ENCODE measurements at regions not wholly inside any gene's neighbourhood (a gene's known extent, or its start where the extent isn't known, plus 50 kb on each side); places are given as distances from the start of the nearest gene placed in this dataset.

DNA sequence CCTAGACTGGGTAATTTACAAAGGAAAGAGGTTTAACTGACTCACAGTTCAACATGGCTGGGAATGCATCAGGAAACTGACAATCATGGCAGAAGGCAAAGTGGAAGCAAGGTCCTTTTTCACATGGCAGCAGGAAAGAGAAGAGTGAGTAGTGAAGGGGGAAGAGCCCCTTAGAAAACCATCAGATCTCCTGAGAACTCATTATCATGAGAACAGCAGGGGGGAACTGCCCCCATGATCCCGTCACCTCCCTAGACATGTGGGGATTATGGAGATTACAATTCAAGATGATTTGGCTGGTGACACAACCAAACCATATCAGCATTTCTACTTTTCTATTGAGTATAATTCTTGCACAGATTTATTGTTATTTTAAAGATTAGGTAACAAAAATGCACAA is 822.1 kb upstream of the FLRT2 start:
- no peak for DNase-seq (ENCODE audit: low read depth in 4 of 4, low spot score in 3 of 4)

DNA sequence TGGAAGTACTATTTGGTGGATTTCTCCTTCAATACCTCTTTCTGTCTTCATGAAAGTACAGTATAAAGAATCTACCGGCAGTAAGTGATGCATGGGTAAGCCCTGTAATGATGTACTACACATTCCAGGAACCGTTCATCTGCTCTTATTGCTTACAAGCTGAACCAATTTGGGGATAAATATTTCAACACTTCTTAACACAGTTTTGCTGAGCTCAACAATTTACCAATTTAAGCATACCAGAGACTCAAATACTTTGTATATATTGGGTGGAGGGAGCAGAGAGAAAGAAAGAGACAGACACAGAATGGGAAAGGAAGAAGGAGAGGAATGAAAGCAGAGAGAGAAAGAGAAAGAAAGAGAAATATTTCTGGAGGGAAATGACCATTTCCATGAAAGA is 821.1 kb upstream of the FLRT2 start:
- DNase-seq (ENCODE audit: low read depth in 4 of 4, low spot score in 3 of 4), result no peak

DNA sequence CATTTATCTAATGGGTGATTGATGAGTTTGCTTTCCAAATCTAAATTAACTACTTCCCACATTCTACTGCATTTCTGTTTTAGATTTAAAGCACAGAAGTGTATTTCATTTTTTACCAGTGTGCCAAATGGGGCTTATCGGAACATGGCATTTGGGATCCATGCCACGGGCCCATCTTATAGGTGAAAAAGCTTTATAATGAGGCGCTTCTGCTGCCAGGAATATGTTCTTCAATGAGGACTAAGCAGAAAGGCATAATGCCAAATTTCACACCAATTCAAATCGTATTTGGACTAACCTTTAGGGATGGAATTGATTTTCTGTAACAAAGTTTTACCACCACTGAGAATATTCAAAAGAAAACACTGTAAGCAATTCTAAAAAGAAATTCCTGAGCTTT is 803.5 kb upstream of the FLRT2 start:
- no peak for DNase-seq (ENCODE audit: low read depth in 4 of 4, low spot score in 3 of 4)

DNA sequence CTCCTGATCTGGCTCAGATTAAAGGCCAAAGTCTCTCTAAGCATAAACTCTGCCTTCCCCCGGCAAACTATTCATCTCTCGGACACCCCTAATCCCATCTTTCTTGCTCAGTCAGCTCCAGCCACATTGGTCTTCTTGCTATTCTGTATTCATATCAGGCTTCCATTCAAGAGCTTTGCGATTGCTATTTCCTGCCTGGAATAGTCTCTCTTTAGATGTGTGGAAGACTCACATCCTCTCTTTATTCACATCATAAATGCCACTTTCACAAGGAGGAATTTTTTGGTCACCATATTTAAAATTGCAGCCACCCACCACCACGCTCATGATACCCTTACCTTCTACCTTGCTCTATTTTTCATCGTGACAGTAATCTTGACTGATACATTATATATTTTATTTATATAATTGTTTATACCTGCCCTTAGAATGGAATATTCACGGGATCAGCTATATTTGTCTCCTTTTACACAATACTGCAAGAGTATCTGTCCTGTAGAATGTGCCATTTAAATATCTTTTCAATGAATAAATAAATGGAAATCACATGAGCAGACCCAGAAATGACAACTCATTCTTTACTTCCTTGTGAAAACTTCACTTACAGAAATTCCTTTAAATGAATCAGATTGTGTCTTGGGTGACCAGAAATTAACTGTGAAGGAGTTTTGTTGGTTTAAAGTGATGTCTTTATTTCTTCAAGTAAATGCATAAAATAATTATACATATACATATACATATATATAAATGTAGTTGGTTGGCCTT is 780.6 kb upstream of the FLRT2 start:
- DNase-seq (ENCODE audit: low read depth in 4 of 4, low spot score in 3 of 4), result no peak

- no peak for DNase-seq (ENCODE audit: low read depth in 4 of 4, low spot score in 3 of 4)
Observed at GRCh38 chr14:84750284-84750683, 779.7 kb upstream of the FLRT2 start.

GRCh38 chr14:84750763-84751554 is 779.0 kb upstream of the FLRT2 start:
- no peak for DNase-seq (ENCODE audit: low read depth in 4 of 4, low spot score in 3 of 4)

GRCh38 chr14:84751745-84752144 is 778.2 kb upstream of the FLRT2 start:
- no peak for DNase-seq (ENCODE audit: low read depth in 4 of 4, low spot score in 3 of 4)

GRCh38 chr14:84760489-84761126 is 769.3 kb upstream of the FLRT2 start:
- no peak for DNase-seq (ENCODE audit: low read depth in 4 of 4, low spot score in 3 of 4)

- no peak for DNase-seq (ENCODE audit: low read depth in 4 of 4, low spot score in 3 of 4)
Observed at GRCh38 chr14:84767434-84767833, 762.5 kb upstream of the FLRT2 start.

GRCh38 chr14:84770030-84770429 is 759.9 kb upstream of the FLRT2 start:
- DNase-seq (ENCODE audit: low read depth in 4 of 4, low spot score in 3 of 4), result no peak

DNA sequence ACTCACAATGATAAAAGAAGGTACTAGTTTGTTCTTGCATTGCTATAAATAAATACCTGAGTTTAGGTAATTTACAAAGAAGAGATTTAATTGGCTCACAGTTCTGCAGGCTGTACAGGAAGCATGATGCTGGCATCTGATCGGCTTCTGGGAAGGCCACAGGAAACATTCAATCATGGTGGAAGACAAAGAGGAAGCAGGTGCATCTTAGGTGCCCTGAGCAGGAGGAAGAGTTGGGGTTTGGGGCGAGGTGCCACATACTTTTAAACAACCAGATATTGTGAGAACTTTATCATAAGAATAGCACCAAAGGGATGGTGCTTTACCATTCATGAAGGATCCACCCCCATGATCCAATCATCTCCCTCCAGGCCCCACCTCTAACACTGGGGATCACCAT is 752.6 kb upstream of the FLRT2 start:
- DNase-seq (ENCODE audit: low read depth in 4 of 4, low spot score in 3 of 4), result no peak

- no peak for DNase-seq (ENCODE audit: low read depth in 4 of 4, low spot score in 3 of 4)
Observed at GRCh38 chr14:84782902-84783301, 747.0 kb upstream of the FLRT2 start.

- DNase-seq (ENCODE audit: low read depth in 4 of 4, low spot score in 3 of 4), result no peak
Observed at GRCh38 chr14:84783511-84783910, 746.4 kb upstream of the FLRT2 start.

DNA sequence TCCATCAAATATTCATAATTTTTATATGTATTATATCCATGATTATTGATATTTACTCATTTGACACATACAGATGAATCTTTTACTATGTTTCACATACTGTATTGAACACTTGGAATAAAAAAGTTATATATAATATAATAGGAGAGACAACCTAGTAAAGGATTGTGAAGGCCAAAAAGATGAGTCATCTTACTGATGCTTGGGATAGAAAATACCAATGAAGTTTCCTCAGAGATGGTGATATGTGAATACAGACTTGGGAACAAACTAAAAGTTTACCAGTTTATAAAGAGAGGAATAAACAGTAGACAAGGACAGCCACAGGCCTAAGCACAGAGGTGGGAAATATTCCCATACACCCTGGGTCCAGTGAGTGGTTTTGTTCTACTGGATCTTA is 743.9 kb upstream of the FLRT2 start:
- DNase-seq (ENCODE audit: low read depth in 4 of 4, low spot score in 3 of 4), result no peak

DNA sequence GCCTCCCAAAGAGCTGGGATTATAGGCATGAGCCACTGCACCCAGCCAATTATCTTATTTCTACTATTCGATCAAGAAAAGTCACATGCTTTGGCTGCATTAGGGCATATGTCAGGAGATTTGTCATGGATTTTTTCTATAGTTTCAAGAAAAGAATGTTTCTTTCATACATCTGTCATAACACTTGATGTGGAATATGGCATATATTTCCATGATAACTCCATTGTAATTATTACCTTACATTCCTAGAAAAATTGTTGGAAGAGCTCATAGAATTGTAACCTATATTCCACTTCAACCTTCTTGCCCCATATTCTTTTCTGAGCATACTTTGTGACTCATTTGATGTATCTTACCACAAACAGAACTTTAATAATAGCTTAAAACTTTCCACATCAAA is 740.9 kb upstream of the FLRT2 start:
- no peak for DNase-seq (ENCODE audit: low read depth in 4 of 4, low spot score in 3 of 4)

GRCh38 chr14:84792722-84793410 is 737.1 kb upstream of the FLRT2 start:
- no peak for DNase-seq (ENCODE audit: low read depth in 4 of 4, low spot score in 3 of 4)

DNA sequence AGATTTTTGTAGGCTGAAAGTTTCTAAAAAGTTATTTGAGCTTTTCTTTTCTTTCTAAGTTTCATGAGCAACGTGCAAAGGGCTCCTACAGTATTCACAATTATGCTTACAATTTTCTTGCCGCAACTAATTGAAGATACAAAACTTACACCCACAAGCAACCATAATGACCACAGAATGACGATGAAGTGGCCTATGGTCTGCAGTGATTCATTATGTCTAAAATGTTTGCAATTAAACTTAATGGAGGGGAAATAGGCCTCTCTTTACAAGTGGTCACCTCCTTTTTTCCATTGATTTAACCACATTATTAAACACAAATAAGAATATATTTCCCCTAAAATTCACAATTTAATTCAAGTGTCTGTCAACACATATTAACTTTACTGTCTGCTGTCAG is 732.6 kb upstream of the FLRT2 start:
- peak in 1 of 4 donors; percentile 14 for DNase-seq (ENCODE audit: low read depth in 4 of 4, low spot score in 3 of 4)

- no peak for DNase-seq (ENCODE audit: low read depth in 4 of 4, low spot score in 3 of 4)
Observed at GRCh38 chr14:84804468-84804867, 725.5 kb upstream of the FLRT2 start.

- DNase-seq (ENCODE audit: low read depth in 4 of 4, low spot score in 3 of 4), result no peak
Observed at GRCh38 chr14:84804895-84805294, 725.0 kb upstream of the FLRT2 start.

- DNase-seq (ENCODE audit: low read depth in 4 of 4, low spot score in 3 of 4), result no peak
Observed at GRCh38 chr14:84806181-84806580, 723.8 kb upstream of the FLRT2 start.

DNA sequence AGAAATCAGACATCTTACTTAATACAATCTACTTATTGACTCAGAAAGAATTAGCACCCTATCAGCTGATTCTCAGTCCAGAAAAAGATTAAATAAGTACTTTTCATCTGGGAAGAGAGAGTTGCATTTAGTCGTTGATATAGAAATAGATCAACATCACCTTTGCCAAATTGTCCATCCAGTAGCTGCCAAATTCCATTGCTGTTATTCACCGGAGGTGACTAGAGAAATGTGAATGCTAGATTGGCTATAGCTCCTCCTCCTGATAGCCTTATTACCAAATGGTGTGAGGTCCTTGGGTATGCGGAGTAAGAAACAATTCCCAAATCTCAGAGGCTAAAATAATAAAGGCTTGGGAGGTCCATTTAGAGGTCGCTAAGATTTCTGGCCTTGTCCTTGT is 723.3 kb upstream of the FLRT2 start:
- DNase-seq (ENCODE audit: low read depth in 4 of 4, low spot score in 3 of 4), result no peak
